Immature natural killer cell (primary cell): ENCODE measurements at regions not wholly inside any gene's neighbourhood (a gene's known extent, or its start where the extent isn't known, plus 50 kb on each side); places are given as distances from the start of the nearest gene placed in this dataset.
A peak's percentile ranks its signal among the peaks of the same experiment; 100 is the strongest.

Source experiments
- DNase-seq, 3 donors: peaks; one replicate each; pipeline ENCODE4 v3.0.0; 2022; ENCODE audit warnings: mixed read lengths in 1 of 3
- H3K27ac Mint-ChIP-seq, 6 donors: one replicate each; pipeline ENCODE4 v1.8.0; 2020; ENCODE audit warnings: mixed read lengths in 6 of 6, mild to moderate bottlenecking in 5 of 6, inconsistent platforms in 4 of 6, moderate library complexity in 3 of 6
- H3K27me3 Mint-ChIP-seq, 3 donors: one replicate each; pipeline ENCODE4 v1.8.0; 2020 to 2021; ENCODE audit warnings: low read depth in 3 of 3, mild to moderate bottlenecking in 3 of 3, mixed read lengths in 3 of 3, moderate library complexity in 3 of 3, inconsistent platforms in 1 of 3
- H3K36me3 Mint-ChIP-seq, 3 donors: one replicate each; pipeline ENCODE4 v1.8.0; 2020; ENCODE audit warnings: mixed read lengths in 3 of 3, inconsistent platforms in 2 of 3, mild to moderate bottlenecking in 2 of 3
- H3K4me1 Mint-ChIP-seq, 2 donors: one replicate each; pipeline ENCODE4 v1.8.0; 2020; ENCODE audit warnings: inconsistent platforms in 2 of 2, mild to moderate bottlenecking in 2 of 2, mixed read lengths in 2 of 2, moderate library complexity in 1 of 2
- H3K4me3 Mint-ChIP-seq, 5 donors: one replicate each; pipeline ENCODE4 v1.8.0; 2020; ENCODE audit warnings: mild to moderate bottlenecking in 5 of 5, mixed read lengths in 5 of 5, inconsistent platforms in 3 of 5, moderate library complexity in 3 of 5
- H3K9me3 Mint-ChIP-seq, 6 donors: one replicate each; pipeline ENCODE4 v1.8.0; 2020; ENCODE audit warnings: mild to moderate bottlenecking in 6 of 6, mixed read lengths in 6 of 6, inconsistent platforms in 4 of 6, moderate library complexity in 3 of 6

DNA sequence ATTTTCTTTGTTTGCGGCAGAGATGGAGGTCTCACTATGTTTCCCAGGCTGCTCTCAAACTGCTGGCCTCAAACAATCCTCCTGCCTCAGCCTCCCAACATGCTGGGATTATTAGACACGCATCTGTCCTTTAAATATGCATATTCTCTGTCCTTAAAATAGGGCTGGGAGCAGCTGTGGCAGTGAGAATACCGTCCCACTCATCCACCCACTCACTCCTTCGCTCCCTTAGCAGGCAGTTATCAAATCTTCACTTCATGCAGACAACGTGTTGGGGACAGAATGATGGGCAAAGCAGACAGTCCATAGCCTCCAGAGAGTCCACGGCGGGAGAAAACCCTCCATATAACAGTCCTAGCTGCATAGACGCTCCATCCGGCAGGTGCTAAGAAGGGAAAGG is 179.4 kb downstream of the ZBTB18 start:
- no peaks in the 10 kb centered on the region for H3K4me1 Mint-ChIP-seq
- no peak for DNase-seq
- H3K27ac Mint-ChIP-seq = no peak overlapping the region
- no peaks in the 10 kb centered on the region for H3K9me3 Mint-ChIP-seq
- peaks cover 0 to 10% (median 0%) of the 10 kb centered on the region in 3 donors for H3K27me3 Mint-ChIP-seq
- no peak overlapping the region for H3K4me3 Mint-ChIP-seq
- peaks cover 0 to 5% (median 0%) of the 10 kb centered on the region in 3 donors for H3K36me3 Mint-ChIP-seq

DNA sequence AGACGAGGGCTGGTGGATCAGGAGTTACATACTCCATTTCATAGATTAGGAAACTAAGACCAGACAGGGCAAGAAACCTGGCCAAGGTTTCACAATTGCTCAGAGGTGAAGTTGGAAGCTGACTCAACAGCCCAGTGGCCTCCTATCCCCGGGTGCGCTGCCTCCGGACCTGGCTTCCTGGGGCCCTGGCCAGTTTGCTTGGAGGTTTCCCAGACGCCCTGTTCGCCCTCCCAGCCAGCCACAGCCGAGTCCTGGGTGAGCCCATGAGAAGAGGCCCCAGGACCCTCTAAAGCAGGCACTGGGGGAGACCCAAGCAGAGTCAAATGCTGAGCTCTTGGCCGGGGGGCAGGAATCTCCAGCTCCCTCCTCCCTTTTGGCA is 180.1 kb downstream of the ZBTB18 start:
- H3K36me3 Mint-ChIP-seq = peaks cover 0 to 5% (median 0%) of the 10 kb centered on the region in 3 donors
- H3K4me3 Mint-ChIP-seq = no peak overlapping the region
- peaks cover 0 to 10% (median 0%) of the 10 kb centered on the region in 3 donors for H3K27me3 Mint-ChIP-seq
- no peaks in the 10 kb centered on the region for H3K4me1 Mint-ChIP-seq
- no peaks in the 10 kb centered on the region for H3K9me3 Mint-ChIP-seq
- no peak overlapping the region for H3K27ac Mint-ChIP-seq
- DNase-seq = no peak

DNA sequence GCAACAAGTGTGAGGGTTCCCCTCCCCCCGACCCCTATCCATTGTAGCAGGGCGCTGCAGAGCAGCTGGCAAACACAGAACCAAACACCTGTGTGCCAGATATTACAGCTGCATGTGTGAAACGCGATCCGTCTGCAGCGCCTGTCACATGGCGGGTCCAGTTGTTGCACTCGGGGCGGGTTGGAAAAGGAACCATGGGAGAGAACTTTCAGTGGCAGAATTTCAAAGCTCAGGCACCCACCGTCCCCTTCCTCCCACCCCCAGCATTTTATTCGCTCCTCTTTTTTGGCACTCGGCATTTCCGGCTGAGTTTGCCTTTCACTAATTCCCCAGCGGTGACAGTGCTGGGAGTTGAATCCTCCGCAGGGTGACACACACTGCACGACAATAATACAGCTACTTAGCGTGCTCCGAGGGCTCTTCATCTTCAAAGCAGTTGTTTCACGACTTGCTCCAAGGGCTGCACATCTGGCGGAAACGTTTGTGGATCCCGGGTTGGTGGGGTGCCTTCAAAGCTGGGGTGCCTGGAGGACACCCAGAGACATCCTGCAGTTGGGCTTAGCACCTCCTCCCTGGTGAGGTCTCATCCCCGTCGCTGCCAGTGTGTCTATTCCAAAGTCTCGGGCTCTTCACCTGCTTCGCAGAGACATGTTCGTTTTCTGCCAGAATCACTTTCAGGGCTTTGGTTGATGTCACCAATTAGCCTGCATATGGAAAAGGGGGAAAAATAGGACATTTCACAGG is 180.7 kb downstream of the ZBTB18 start:
- H3K27ac Mint-ChIP-seq = no peak overlapping the region
- no peaks in the 10 kb centered on the region for H3K4me1 Mint-ChIP-seq
- no peak for DNase-seq

DNA sequence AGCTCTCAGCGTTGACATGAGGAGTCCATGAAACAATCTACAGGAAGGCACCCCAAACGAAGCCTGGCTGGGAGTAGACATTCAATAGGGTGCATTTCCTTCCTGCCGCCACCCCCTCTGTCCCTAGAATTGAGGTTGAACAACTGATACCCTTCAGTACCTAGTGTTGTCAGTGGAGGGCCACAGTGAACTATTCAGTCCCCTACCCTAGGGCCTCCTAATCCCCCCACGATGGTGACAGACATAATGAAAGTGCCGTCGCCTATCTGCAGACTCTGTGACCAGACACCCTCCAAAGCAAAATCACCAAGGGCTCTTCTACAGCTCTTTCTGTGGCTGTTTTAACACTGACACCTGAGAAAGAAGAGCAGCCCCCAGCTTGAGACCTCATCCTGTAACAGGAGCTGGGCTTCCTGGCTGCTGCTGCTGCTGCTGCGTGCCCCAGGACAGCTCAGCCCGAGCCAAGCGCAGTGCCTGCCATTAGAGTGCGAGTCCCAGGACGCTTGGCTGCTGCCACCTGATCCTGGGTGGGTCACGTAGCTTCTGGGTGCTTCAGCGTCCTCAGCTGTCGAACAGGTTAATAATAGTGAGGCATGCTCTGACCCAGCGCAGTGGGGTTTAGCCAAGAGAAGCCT is 183.0 kb downstream of the ZBTB18 start:
- H3K4me3 Mint-ChIP-seq = no peak overlapping the region
- H3K27ac Mint-ChIP-seq = peak overlapping the region in 1 of 6 donors; percentile 18
- DNase-seq = no peak
- H3K36me3 Mint-ChIP-seq = peaks cover 0 to 5% (median 0%) of the 10 kb centered on the region in 3 donors
- H3K9me3 Mint-ChIP-seq = no peaks in the 10 kb centered on the region
- H3K27me3 Mint-ChIP-seq = peaks cover 0 to 5% (median 0%) of the 10 kb centered on the region in 3 donors
- no peaks in the 10 kb centered on the region for H3K4me1 Mint-ChIP-seq

More for the DNA sequence above, 180.7 kb downstream of the ZBTB18 start:
- Mint-ChIP-seq H3K27me3 (peaks cover 0 to 5% (median 0%) of the 10 kb centered on the region in 3 donors), H3K4me3 (peak overlapping the region in 1 of 5 donors; percentile 5), H3K36me3 (peaks cover 0 to 5% (median 0%) of the 10 kb centered on the region in 3 donors), H3K9me3 (no peaks in the 10 kb centered on the region)

DNA sequence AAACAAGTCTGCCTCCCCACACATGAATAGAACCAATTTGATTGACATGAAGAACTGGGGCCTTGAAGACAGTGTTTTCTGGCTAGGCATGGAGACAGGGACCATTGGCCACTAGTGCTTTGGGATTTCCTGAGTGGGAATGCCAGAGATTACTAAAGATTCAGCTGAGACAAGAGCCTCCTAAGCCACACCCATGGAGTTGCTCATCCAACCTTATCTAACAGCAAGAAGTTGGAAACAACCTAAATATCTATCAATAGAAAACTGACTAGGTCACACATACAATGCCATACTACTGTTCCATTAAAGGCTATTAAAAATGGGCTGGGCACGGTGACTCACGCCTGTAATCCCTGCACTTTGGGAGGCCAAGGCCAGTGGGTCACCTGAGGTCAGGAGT is 184.1 kb downstream of the ZBTB18 start:
- no peaks in the 10 kb centered on the region for H3K9me3 Mint-ChIP-seq
- H3K4me1 Mint-ChIP-seq = no peaks in the 10 kb centered on the region
- no peak overlapping the region for H3K27ac Mint-ChIP-seq
- no peak overlapping the region for H3K4me3 Mint-ChIP-seq
- peaks cover 0 to 5% (median 0%) of the 10 kb centered on the region in 3 donors for H3K36me3 Mint-ChIP-seq
- H3K27me3 Mint-ChIP-seq = peaks cover 0 to 5% (median 0%) of the 10 kb centered on the region in 3 donors
- DNase-seq = no peak

DNA sequence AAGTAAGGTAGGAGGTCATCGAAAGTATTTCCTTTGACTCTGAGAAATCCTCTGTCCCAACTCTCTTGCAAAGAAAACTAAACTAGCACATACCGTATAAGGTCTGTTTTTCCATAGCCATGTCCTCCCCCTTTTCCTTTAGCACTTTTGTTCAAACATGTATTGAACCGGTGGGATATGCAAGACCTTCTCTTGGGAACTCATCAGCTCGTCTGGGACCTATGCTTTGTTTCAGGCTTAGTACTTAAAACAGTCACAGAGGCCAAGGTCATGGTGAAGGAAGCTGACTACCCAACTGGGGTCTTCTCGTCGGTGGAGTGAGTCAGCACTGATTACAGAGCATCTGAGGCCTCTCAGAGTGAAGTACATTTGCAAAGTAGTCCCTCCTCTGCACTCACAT is 185.0 kb downstream of the ZBTB18 start:
- Mint-ChIP-seq H3K36me3 (peaks cover 0 to 5% (median 0%) of the 10 kb centered on the region in 3 donors), H3K27me3 (no peaks in the 10 kb centered on the region), H3K9me3 (no peaks in the 10 kb centered on the region), H3K4me3 (no peak overlapping the region), H3K4me1 (no peaks in the 10 kb centered on the region), H3K27ac (no peak overlapping the region)
- no peak for DNase-seq

DNA sequence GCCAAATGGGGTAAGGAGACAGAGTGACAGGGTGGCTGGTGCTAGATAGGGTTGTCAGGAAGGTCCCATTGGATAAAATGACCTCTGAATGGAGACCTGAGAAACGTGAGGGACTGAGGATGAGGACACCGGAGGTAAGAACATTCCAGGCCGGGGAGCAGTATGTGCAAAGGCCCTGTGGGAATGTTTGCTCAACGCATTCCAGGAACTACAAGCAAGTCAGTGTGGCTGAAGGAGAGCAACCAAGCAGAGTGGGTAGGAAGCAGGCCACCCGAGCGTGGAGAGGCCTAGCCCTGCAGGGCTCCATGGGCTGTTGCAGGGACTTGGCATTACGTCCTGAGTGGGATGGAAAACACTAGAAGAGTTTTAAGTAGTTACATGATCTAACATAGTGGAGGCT is 185.6 kb downstream of the ZBTB18 start:
- Mint-ChIP-seq H3K4me3 (no peak overlapping the region), H3K27me3 (no peaks in the 10 kb centered on the region), H3K9me3 (no peaks in the 10 kb centered on the region), H3K4me1 (no peaks in the 10 kb centered on the region), H3K27ac (peak overlapping the region in 1 of 6 donors; percentile 22), H3K36me3 (peaks cover 0 to 2% (median 0%) of the 10 kb centered on the region in 3 donors)
- DNase-seq = no peak

DNA sequence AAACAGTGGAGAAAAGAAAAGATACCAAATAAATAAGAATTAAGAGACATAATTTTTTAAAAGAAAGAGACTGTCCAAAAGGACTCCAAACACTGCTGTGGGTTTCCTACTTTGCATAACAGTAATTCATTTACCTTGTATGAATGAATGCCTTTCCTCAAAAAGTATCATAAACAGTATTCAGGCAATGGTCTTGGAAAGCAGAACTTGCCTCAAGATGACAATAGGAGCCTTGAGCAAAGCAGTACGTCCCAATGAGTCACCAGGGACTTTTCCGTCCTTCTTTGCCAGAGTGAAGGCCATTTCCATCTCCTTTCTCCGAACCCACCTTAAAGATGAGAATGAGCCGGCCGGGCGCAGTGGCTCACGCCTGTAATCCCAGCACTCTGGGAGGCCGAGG is 186.4 kb downstream of the ZBTB18 start:
- peaks cover 3 to 5% of the 10 kb centered on the region in 2 donors for H3K4me1 Mint-ChIP-seq
- no peaks in the 10 kb centered on the region for H3K36me3 Mint-ChIP-seq
- no peak for DNase-seq
- no peak overlapping the region for H3K27ac Mint-ChIP-seq
- peaks cover 0 to 1% (median 0%) of the 10 kb centered on the region in 3 donors for H3K27me3 Mint-ChIP-seq
- no peaks in the 10 kb centered on the region for H3K9me3 Mint-ChIP-seq
- H3K4me3 Mint-ChIP-seq = no peak overlapping the region

DNA sequence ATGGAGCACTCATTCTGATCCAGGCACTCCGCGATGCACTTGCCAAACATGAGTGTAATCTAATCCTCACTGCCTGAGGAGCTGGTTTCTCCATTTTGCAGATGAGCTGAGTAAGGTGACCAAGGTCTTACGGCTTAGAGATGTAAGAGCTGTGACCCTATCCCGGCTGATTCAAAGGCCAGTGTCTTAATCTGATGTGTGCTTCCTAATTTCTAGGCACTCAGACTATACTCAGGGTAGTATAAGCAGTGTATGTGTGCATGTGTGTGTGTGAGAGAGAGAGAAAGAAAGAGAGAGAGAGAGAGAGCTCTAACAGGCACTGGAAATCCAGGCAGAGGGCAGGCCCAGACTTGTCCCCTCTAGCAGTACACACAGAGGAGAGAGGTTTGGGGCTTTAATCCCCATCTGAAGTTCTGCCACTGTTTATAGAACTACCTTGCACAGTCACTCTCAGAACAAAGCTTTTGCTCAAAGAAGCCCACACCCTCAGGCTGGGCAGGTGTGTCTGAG is 188.2 kb downstream of the ZBTB18 start:
- Mint-ChIP-seq H3K27me3 (peaks cover 0 to 3% (median 0%) of the 10 kb centered on the region in 3 donors), H3K4me3 (no peak overlapping the region), H3K4me1 (peaks cover 6 to 9% of the 10 kb centered on the region in 2 donors), H3K36me3 (no peaks in the 10 kb centered on the region), H3K27ac (no peak overlapping the region), H3K9me3 (no peaks in the 10 kb centered on the region)
- DNase-seq = no peak

DNA sequence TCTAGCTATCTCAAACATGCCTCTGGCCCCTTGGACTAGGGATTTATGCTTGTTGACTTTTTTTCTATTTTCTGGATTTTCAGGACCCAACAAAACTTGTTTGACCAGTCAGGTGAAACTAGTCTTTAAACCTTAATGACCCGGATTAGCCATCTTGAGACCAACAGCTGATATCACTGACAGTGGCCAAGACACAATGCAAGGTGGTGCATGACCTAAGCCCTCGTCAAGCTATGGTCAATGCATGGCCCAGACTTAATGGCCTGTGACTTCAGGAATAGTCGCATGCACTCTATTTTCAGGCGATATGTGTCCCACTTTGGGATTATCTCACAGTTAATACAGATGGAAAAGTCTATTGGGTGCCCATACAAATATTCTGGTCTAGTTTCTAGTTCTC is 190.4 kb downstream of the ZBTB18 start:
- no peaks in the 10 kb centered on the region for H3K36me3 Mint-ChIP-seq
- no peak overlapping the region for H3K27ac Mint-ChIP-seq
- no peaks in the 10 kb centered on the region for H3K9me3 Mint-ChIP-seq
- H3K4me1 Mint-ChIP-seq = peaks cover 6 to 9% of the 10 kb centered on the region in 2 donors
- H3K4me3 Mint-ChIP-seq = no peak overlapping the region
- DNase-seq = no peak
- peaks cover 0 to 6% (median 0%) of the 10 kb centered on the region in 3 donors for H3K27me3 Mint-ChIP-seq

DNA sequence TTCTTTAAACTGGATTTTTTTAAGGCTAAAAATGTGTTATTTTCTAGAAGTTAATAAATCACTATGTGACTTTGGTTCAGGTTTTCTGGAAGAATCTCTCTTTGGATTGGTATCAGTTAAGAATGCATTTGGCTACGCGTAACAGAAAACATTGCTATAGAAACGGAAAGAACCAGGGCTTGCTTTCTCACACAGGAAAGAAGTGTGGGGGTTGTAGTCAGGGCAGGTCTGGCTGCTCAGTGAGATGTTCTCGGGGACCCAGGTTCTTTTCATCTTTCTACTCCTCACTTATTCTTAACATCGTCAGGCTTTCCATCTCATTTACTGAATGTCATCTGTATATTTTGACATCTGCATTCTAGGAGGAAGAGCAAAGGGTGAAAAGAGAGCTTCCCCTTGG is 191.4 kb downstream of the ZBTB18 start:
- Mint-ChIP-seq H3K27me3 (peaks cover 0 to 6% (median 0%) of the 10 kb centered on the region in 3 donors), H3K4me3 (peak overlapping the region in 1 of 5 donors; percentile 36), H3K36me3 (no peaks in the 10 kb centered on the region), H3K27ac (peak overlapping the region in 1 of 6 donors; percentile 36), H3K4me1 (peaks cover 6 to 9% of the 10 kb centered on the region in 2 donors), H3K9me3 (no peaks in the 10 kb centered on the region)
- DNase-seq = no peak

DNA sequence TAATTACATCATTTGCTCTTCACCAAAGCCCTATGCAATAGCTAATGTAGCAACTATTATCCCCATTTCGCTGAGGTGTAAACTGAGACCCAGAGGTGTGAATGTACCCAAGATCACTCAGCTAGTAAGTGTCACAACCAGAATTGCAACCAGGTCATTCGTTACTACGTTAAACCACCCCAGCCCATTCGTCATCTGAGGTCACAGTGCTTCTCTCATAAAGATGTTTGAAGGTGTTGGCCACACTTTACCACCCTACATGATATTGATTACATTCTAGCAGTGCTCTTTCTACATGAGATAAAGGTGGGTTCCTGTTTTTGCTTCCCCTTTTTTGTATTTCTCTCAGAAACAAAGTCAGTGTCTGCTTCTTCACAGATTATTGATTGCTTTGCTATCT is 195.3 kb downstream of the ZBTB18 start:
- no peaks in the 10 kb centered on the region for H3K9me3 Mint-ChIP-seq
- H3K4me1 Mint-ChIP-seq = peaks cover 6 to 9% of the 10 kb centered on the region in 2 donors
- H3K27ac Mint-ChIP-seq = no peak overlapping the region
- H3K4me3 Mint-ChIP-seq = no peak overlapping the region
- H3K36me3 Mint-ChIP-seq = no peaks in the 10 kb centered on the region
- peaks cover 0 to 6% (median 0%) of the 10 kb centered on the region in 3 donors for H3K27me3 Mint-ChIP-seq
- DNase-seq = no peak

DNA sequence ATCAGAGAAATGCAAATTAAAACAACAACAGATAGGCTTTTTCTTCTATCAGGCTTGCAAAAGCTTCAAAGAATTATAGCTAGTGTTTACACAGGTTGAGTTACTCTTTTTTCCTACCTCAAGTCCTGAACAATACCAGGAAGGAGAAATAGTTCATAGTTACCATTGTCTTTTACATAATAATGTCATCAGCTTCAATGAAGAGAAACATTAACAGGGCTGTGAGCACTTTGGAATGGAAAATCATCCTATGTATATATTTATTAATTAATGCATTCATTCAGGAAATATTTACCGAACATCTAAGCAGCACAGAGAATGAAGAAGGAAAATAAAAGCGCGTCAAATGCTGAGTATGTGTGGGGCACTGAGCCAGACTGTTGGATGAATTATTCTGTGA is 197.3 kb downstream of the ZBTB18 start:
- H3K4me3 Mint-ChIP-seq = no peak overlapping the region
- DNase-seq = no peak
- no peaks in the 10 kb centered on the region for H3K36me3 Mint-ChIP-seq
- peaks cover 0 to 3% of the 10 kb centered on the region in 2 donors for H3K4me1 Mint-ChIP-seq
- H3K9me3 Mint-ChIP-seq = no peaks in the 10 kb centered on the region
- peaks cover 0 to 4% (median 0%) of the 10 kb centered on the region in 3 donors for H3K27me3 Mint-ChIP-seq
- no peak overlapping the region for H3K27ac Mint-ChIP-seq

DNA sequence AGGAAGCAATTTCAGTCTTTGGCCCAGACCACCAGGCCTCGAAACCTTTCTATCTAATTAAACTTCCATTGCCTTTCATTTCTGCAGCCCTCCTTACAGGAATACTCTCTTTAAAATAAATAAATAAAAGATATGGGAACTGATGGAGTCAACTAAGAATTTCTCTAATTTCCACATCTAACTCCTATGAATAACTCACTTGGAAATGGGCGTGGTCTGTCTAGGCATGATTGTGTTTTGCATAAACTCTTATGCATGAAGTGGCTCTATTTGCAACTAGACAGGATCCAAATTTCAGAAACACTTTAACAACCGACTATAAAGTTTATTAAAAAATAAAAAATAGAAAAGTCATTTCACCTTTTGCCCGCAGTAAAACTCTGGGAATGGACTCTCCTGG is 199.5 kb downstream of the ADSS2 start:
- DNase-seq = no peak
- no peaks in the 10 kb centered on the region for H3K27me3 Mint-ChIP-seq
- H3K36me3 Mint-ChIP-seq = peaks cover 0 to 3% (median 0%) of the 10 kb centered on the region in 3 donors
- peaks cover 10 to 17% of the 10 kb centered on the region in 2 donors for H3K4me1 Mint-ChIP-seq
- H3K9me3 Mint-ChIP-seq = no peaks in the 10 kb centered on the region
- H3K4me3 Mint-ChIP-seq = no peak overlapping the region
- no peak overlapping the region for H3K27ac Mint-ChIP-seq
